Smooth muscle cell (in vitro differentiated cells): ENCODE measurements at regions not wholly inside any gene's neighbourhood (a gene's known extent, or its start where the extent isn't known, plus 50 kb on each side); places are given as distances from the start of the nearest gene placed in this dataset.
"Not testable (repeated sequence)": the region's sequence is repeated elsewhere in the genome, so short reads cannot be mapped to it uniquely, and the experiment has no call there.

ENCODE experiments used
- DNase-seq: peaks from one replicate; lab custom pipeline; 2025; ENCODE audit not compliant: unreplicated experiment; lab: John Stamatoyannopoulos, UW
- H2AFZ ChIP-seq: fragments of 200-600 bp; sonication (generic); 2 replicates; pipeline ENCODE4 v1.6.0; 2016; ENCODE audit warnings: antibody characterized with exemption, low read depth, mild to moderate bottlenecking
- H3F3A ChIP-seq: fragments of 200-600 bp; sonication (generic); 2 replicates; pipeline ENCODE4 v1.6.0; 2017; ENCODE audit warnings: antibody characterized with exemption, low read depth
- H3K27ac ChIP-seq: fragments of 200-600 bp; sonication (generic); 2 replicates; pipeline ENCODE4 v1.5.1; 2016; ENCODE audit warnings: low read depth, mild to moderate bottlenecking
- H3K27me3 ChIP-seq: fragments of 200-600 bp; sonication (generic); 2 replicates; pipeline ENCODE4 v1.6.1; 2016; ENCODE audit warnings: low read depth, mild to moderate bottlenecking
- H3K36me3 ChIP-seq: fragments of 200-600 bp; sonication (generic); 2 replicates; pipeline ENCODE4 v1.5.1; 2016; ENCODE audit warnings: low read depth
- H3K4me1 ChIP-seq: fragments of 200-600 bp; sonication (generic); 2 replicates; pipeline ENCODE4 v1.5.1; 2016; ENCODE audit warnings: low read depth
- H3K4me2 ChIP-seq: fragments of 200-600 bp; sonication (generic); 2 replicates; pipeline ENCODE4 v1.6.0; 2016; ENCODE audit warnings: mild to moderate bottlenecking
- H3K4me3 ChIP-seq: fragments of 200-600 bp; sonication (generic); 2 replicates; pipeline ENCODE4 v1.5.1; 2016; ENCODE audit warnings: mild to moderate bottlenecking
- H3K79me2 ChIP-seq: fragments of 200-600 bp; sonication (generic); 2 replicates; pipeline ENCODE4 v1.6.0; 2016; ENCODE audit warnings: low read depth, mild to moderate bottlenecking
- H3K9ac ChIP-seq: fragments of 200-600 bp; sonication (generic); 2 replicates; pipeline ENCODE4 v1.6.0; 2016; ENCODE audit warnings: low read depth
- H3K9me3 ChIP-seq: fragments of 200-600 bp; sonication (generic); replicated peaks from 2 replicates; pipeline ENCODE4 v1.5.1; 2016; ENCODE audit warnings: low read depth
- H4K20me1 ChIP-seq: fragments of 200-600 bp; sonication (generic); 2 replicates; pipeline ENCODE4 v1.6.0; 2016; ENCODE audit warnings: low read depth
- WGBS: methylation state at CpG from one replicate; pipeline ENCODE4 v1.1.7; 2016; ENCODE audit warnings: low lambda C conversion rate; 5-methylcytosine and 5-hydroxymethylcytosine counted together
- TF ChIP-seq, protein P1 (sequence below): fragments of 200-600 bp; sonication (generic); IDR thresholded peaks from 2 replicates; pipeline ENCODE4 v1.5.1; 2017; ENCODE audit warnings: borderline replicate concordance, mild to moderate bottlenecking, antibody characterized with exemption; ENCODE audit not compliant: insufficient read depth, poor library complexity, severe bottlenecking

DNA sequence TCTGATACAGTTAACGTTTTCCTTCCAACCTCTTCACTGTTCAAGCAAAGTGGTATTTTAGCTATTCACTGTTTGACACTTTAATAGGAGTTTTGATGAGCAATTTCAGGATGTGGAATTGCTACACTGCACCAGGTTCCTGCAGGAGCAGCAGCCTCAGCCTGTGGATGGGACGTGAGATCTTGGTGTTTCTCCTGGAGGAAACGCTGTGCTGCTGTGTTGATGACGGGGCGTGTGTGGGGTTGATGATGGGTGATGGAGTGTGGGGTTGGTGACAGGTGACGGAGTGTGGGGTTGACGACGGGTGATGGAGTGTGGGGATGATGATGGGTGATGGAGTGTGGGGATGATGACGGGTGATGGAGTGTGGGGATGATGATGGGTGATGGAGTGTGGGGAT is 98.9 kb downstream of the RTP5 start:
- H3F3A ChIP-seq: peaks cover 14% of the 10 kb centered on the region
- WGBS: 95% methylated on average over 9 of the region's 9 CpGs
- TF ChIP-seq, protein P1, sequence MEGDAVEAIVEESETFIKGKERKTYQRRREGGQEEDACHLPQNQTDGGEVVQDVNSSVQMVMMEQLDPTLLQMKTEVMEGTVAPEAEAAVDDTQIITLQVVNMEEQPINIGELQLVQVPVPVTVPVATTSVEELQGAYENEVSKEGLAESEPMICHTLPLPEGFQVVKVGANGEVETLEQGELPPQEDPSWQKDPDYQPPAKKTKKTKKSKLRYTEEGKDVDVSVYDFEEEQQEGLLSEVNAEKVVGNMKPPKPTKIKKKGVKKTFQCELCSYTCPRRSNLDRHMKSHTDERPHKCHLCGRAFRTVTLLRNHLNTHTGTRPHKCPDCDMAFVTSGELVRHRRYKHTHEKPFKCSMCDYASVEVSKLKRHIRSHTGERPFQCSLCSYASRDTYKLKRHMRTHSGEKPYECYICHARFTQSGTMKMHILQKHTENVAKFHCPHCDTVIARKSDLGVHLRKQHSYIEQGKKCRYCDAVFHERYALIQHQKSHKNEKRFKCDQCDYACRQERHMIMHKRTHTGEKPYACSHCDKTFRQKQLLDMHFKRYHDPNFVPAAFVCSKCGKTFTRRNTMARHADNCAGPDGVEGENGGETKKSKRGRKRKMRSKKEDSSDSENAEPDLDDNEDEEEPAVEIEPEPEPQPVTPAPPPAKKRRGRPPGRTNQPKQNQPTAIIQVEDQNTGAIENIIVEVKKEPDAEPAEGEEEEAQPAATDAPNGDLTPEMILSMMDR: no peak
- no peaks in the 10 kb centered on the region for H3K27me3 ChIP-seq
- H3K9me3 ChIP-seq: no peaks in the 10 kb centered on the region
- no peak overlapping the region for H3K4me2 ChIP-seq
- H3K9ac ChIP-seq: no peak overlapping the region
- no peak overlapping the region for H3K27ac ChIP-seq
- H3K4me1 ChIP-seq: peaks cover 11% of the 10 kb centered on the region
- no peak overlapping the region for H2AFZ ChIP-seq
- peaks cover 8% of the 10 kb centered on the region for H4K20me1 ChIP-seq
- no peak overlapping the region for H3K4me3 ChIP-seq
- DNase-seq: no peak
- H3K79me2 ChIP-seq: no peaks in the 10 kb centered on the region
- H3K36me3 ChIP-seq: no peaks in the 10 kb centered on the region

DNA sequence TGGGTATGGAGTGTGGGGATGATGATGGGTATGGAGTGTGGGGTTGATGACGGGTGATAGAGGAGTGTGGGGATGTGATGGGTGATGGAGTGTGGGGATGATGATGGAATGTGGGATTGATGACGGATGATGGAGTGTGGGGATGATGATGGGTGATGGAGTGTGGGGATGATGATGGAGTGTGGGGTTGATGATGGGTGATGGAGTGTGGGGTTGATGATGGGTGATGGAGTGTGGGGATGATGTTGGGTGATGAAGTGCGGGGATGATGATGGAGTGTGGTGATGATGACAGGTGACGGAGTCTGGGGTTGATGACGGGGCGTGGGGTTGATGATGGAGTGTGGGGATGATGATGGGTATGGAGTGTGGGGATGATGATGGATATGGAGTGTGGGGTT is 99.7 kb downstream of the RTP5 start:
- not testable (repeated sequence) for DNase-seq, H3K27me3 ChIP-seq
- peaks cover 14% of the 10 kb centered on the region for H3F3A ChIP-seq

DNA sequence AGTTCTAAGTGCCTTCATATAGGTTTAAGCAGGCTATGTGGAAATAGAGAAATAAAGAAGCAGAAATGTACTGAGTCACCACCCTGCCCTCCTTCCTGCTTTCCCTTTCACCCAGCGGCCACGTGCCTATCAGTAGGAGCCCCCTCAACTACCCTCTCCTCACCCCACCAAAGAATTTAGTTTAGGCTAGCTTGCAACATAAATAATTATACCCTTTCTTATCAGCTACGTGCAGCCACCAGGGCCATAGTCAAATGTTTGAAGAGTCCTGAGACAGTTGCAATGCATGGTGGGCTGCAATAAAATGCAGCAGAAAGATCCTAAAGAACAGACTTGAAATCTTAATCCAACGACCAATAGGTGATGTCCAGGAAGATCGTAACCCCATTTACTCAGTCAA is 101.2 kb downstream of the RTP5 start:
- no peaks in the 10 kb centered on the region for H3K4me1 ChIP-seq
- DNase-seq: no peak
- H3K27me3 ChIP-seq: no peaks in the 10 kb centered on the region
- H3K4me2 ChIP-seq: no peak overlapping the region
- peaks cover 8% of the 10 kb centered on the region for H4K20me1 ChIP-seq
- no peaks in the 10 kb centered on the region for H3K36me3 ChIP-seq
- H3K4me3 ChIP-seq: no peak overlapping the region
- no peak overlapping the region for H3K27ac ChIP-seq
- H3K9me3 ChIP-seq: no peaks in the 10 kb centered on the region
- H2AFZ ChIP-seq: no peak overlapping the region
- TF ChIP-seq, protein P1: no peak
- no peak overlapping the region for H3K9ac ChIP-seq
- WGBS: 82% methylated on average over 5 of the region's 5 CpGs
- H3F3A ChIP-seq: peaks cover 11% of the 10 kb centered on the region
- no peaks in the 10 kb centered on the region for H3K79me2 ChIP-seq

More for the DNA sequence above, 99.7 kb downstream of the RTP5 start:
- H3K36me3 ChIP-seq, H3K79me2 ChIP-seq, H3K4me3 ChIP-seq, H3K9ac ChIP-seq, H2AFZ ChIP-seq, H4K20me1 ChIP-seq, H3K4me2 ChIP-seq, H3K9me3 ChIP-seq, H3K27ac ChIP-seq: not testable (repeated sequence)
- peaks cover 11% of the 10 kb centered on the region for H3K4me1 ChIP-seq
- WGBS: 99% methylated on average over 6 of the region's 6 CpGs

DNA sequence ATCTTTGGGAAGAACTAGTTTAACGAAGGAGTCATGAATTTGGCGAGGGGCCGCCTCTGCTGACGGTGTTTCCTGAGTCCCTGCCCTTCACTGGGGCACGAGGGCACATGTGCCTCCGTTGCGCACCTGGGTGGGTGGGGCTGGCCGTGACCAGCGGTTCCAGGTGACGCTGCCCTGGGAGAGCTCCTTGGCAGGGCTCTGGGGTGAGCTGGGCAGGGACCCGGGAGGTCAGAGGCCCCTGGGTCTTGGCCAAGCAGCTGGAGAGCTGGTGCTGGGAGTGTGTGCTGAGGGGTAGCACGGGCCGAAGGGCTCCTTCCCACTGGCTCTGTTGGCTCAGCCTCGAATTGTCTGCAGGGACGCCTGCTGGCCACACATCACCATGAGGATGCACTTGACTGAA is 104.6 kb downstream of the RTP5 start:
- Histone ChIP-seq H3K27me3 (no peaks in the 10 kb centered on the region), H3K36me3 (no peaks in the 10 kb centered on the region), H3K4me1 (no peaks in the 10 kb centered on the region), H4K20me1 (no peaks in the 10 kb centered on the region), H3F3A (no peaks in the 10 kb centered on the region), H3K9me3 (no peaks in the 10 kb centered on the region), H2AFZ (no peak overlapping the region), H3K9ac (no peak overlapping the region), H3K79me2 (no peaks in the 10 kb centered on the region), H3K4me2 (no peak overlapping the region), H3K4me3 (no peak overlapping the region), H3K27ac (no peak overlapping the region)
- TF ChIP-seq, protein P1: no peak
- DNase-seq: no peak
- 91% methylated on average over 15 of the region's 15 CpGs for WGBS
